ENCODE measurements at regions not wholly inside any gene's neighbourhood (a gene's known extent, or its start where the extent isn't known, plus 50 kb on each side); places are given as distances from the start of the nearest gene placed in this dataset.

- TF ChIP-seq CTCF (IDR thresholded peaks at IDR 0.05): no peak
- TF ChIP-seq POLR2AphosphoS5 (IDR thresholded peaks at IDR 0.05): no peak
Measured at GRCh38 chr7:159271781-159272180, 127.1 kb upstream of the VIPR2 start.
